CD4-positive, CD25-positive, alpha-beta regulatory T cell (primary cell): ENCODE measurements at regions not wholly inside any gene's neighbourhood (a gene's known extent, or its start where the extent isn't known, plus 50 kb on each side); places are given as distances from the start of the nearest gene placed in this dataset.

Experiments used
- ATAC-seq, 2 donors: fragments of 150-1000 bp; cut with Tn5 transposase; one replicate each; pipeline ENCODE4 v1.10.0; 2021; ENCODE audit warnings: low read depth in 2 of 2, moderate number of reproducible peaks in 2 of 2, moderate library complexity in 1 of 2
- DNase-seq, 3 donors: peaks; one replicate each; pipeline versions ENCODE4 v3.0.0 to v3.0.0-alpha.2; 2012 to 2022; ENCODE audit warnings: mixed read lengths in 1 of 3
- H3K27ac ChIP-seq: one replicate; pipeline ENCODE4 v1.7.0; 2013; ENCODE audit warnings: mild to moderate bottlenecking, low read length; ENCODE audit not compliant: insufficient read depth, poor library complexity, severe bottlenecking
- H3K27me3 ChIP-seq: one replicate; pipeline ENCODE4 v1.7.0; 2013; ENCODE audit warnings: low read length; ENCODE audit not compliant: control insufficient read depth, insufficient read depth
- H3K36me3 ChIP-seq: one replicate; pipeline ENCODE4 v1.7.0; 2013; ENCODE audit warnings: mild to moderate bottlenecking, low read length, moderate library complexity; ENCODE audit not compliant: control insufficient read depth, insufficient read depth
- H3K4me1 ChIP-seq: 2 replicates; pipeline ENCODE4 v1.7.0; 2013; ENCODE audit warnings: mild to moderate bottlenecking, low read length; ENCODE audit not compliant: insufficient read depth, control insufficient read depth, poor library complexity, severe bottlenecking
- H3K4me3 ChIP-seq: one replicate; pipeline ENCODE4 v1.7.0; 2013; ENCODE audit warnings: low read depth, mild to moderate bottlenecking, low read length, moderate library complexity
- H3K9me3 ChIP-seq, 2 experiments: 1 replicate in 1 of 2; 2 replicates in 1 of 2; pipeline ENCODE4 v1.7.0; 2013; ENCODE audit warnings: low read length in 2 of 2, mild to moderate bottlenecking in 1 of 2, moderate library complexity in 1 of 2; ENCODE audit not compliant: control insufficient read depth in 2 of 2
- H3K27ac Mint-ChIP-seq, 3 donors: one replicate each; pipeline ENCODE4 v1.8.0; 2020 to 2022; ENCODE audit warnings: mild to moderate bottlenecking in 3 of 3, mixed read lengths in 3 of 3, moderate library complexity in 2 of 3
- H3K27me3 Mint-ChIP-seq: one replicate; pipeline ENCODE4 v1.8.0; 2022; ENCODE audit warnings: mild to moderate bottlenecking, mixed read lengths
- H3K36me3 Mint-ChIP-seq: one replicate; pipeline ENCODE4 v1.8.0; 2020; ENCODE audit warnings: mixed read lengths
- H3K4me1 Mint-ChIP-seq, 4 donors: one replicate each; pipeline ENCODE4 v1.8.0; 2020 to 2022; ENCODE audit warnings: mixed read lengths in 4 of 4, mild to moderate bottlenecking in 1 of 4
- H3K4me3 Mint-ChIP-seq, 4 donors: one replicate each; pipeline ENCODE4 v1.8.0; 2020 to 2022; ENCODE audit warnings: mild to moderate bottlenecking in 4 of 4, mixed read lengths in 4 of 4, moderate library complexity in 3 of 4
- H3K9me3 Mint-ChIP-seq, 7 donors: one replicate each; pipeline ENCODE4 v1.8.0; 2020 to 2022; ENCODE audit warnings: mixed read lengths in 7 of 7, mild to moderate bottlenecking in 3 of 7, moderate library complexity in 2 of 7

GRCh38 chr2:38509947-38510326 is 92.8 kb downstream of the HNRNPLL start:
- Mint-ChIP-seq H3K4me3 (no peak overlapping the region), H3K27ac (no peak overlapping the region), H3K27me3 (peaks cover 13% of the 10 kb centered on the region), H3K4me1 (peaks cover 0 to 6% (median 5%) of the 10 kb centered on the region in 4 donors), H3K36me3 (no peaks in the 10 kb centered on the region), H3K9me3 (peaks cover 0 to 3% (median 0%) of the 10 kb centered on the region in 7 donors)
- Histone ChIP-seq H3K27ac (no peak overlapping the region), H3K9me3 (peaks cover 0 to 3% of the 10 kb centered on the region in 2 experiments), H3K4me3 (no peak overlapping the region), H3K36me3 (no peaks in the 10 kb centered on the region), H3K27me3 (peaks cover 2% of the 10 kb centered on the region), H3K4me1 (peaks cover 5% of the 10 kb centered on the region)
- DNase-seq (no peak), ATAC-seq (no peak)

GRCh38 chr2:38509314-38509946 is 93.3 kb downstream of the HNRNPLL start:
- H3K4me1 Mint-ChIP-seq = peaks cover 0 to 6% (median 5%) of the 10 kb centered on the region in 4 donors
- peaks cover 5% of the 10 kb centered on the region for H3K4me1 ChIP-seq
- no peaks in the 10 kb centered on the region for H3K36me3 Mint-ChIP-seq
- H3K9me3 Mint-ChIP-seq = peaks cover 0 to 3% (median 0%) of the 10 kb centered on the region in 7 donors
- peaks cover 0 to 3% of the 10 kb centered on the region in 2 experiments for H3K9me3 ChIP-seq
- H3K27ac Mint-ChIP-seq = no peak overlapping the region
- no peaks in the 10 kb centered on the region for H3K36me3 ChIP-seq
- no peak for ATAC-seq
- peaks cover 2% of the 10 kb centered on the region for H3K27me3 ChIP-seq
- H3K27ac ChIP-seq = no peak overlapping the region
- no peak overlapping the region for H3K4me3 Mint-ChIP-seq
- peaks cover 15% of the 10 kb centered on the region for H3K27me3 Mint-ChIP-seq
- no peak overlapping the region for H3K4me3 ChIP-seq
- no peak for DNase-seq

GRCh38 chr2:38508311-38509039 is 94.3 kb downstream of the HNRNPLL start:
- Mint-ChIP-seq H3K27ac (peak overlapping the region in 1 of 3 donors; percentile 16), H3K4me3 (no peak overlapping the region)

GRCh38 chr2:38507712-38508111 is 95.0 kb downstream of the HNRNPLL start:
- Histone ChIP-seq H3K27ac (no peak overlapping the region), H3K36me3 (no peaks in the 10 kb centered on the region), H3K4me3 (no peak overlapping the region), H3K4me1 (peaks cover 5% of the 10 kb centered on the region), H3K9me3 (peaks cover 0 to 3% of the 10 kb centered on the region in 2 experiments), H3K27me3 (peaks cover 4% of the 10 kb centered on the region)
- no peaks in the 10 kb centered on the region for H3K36me3 Mint-ChIP-seq
- DNase-seq = no peak
- no peak overlapping the region for H3K27ac Mint-ChIP-seq
- H3K4me3 Mint-ChIP-seq = no peak overlapping the region
- peaks cover 0 to 3% (median 0%) of the 10 kb centered on the region in 7 donors for H3K9me3 Mint-ChIP-seq
- ATAC-seq = no peak
- H3K4me1 Mint-ChIP-seq = peaks cover 0 to 6% (median 5%) of the 10 kb centered on the region in 4 donors
- peaks cover 20% of the 10 kb centered on the region for H3K27me3 Mint-ChIP-seq

More at GRCh38 chr2:38508311-38509039, 94.3 kb downstream of the HNRNPLL start:
- Mint-ChIP-seq H3K36me3 (no peaks in the 10 kb centered on the region), H3K4me1 (peaks cover 0 to 6% (median 5%) of the 10 kb centered on the region in 4 donors), H3K27me3 (peaks cover 20% of the 10 kb centered on the region), H3K9me3 (peaks cover 0 to 3% (median 0%) of the 10 kb centered on the region in 7 donors)
- Histone ChIP-seq H3K36me3 (no peaks in the 10 kb centered on the region), H3K4me3 (no peak overlapping the region), H3K4me1 (peaks cover 5% of the 10 kb centered on the region), H3K27me3 (peaks cover 4% of the 10 kb centered on the region), H3K9me3 (peaks cover 0 to 3% of the 10 kb centered on the region in 2 experiments), H3K27ac (no peak overlapping the region)
- DNase-seq = peak; percentile 56 to 87 (median 63)
- peak; percentile 58 to 66 for ATAC-seq

GRCh38 chr2:38505779-38506178 is 96.9 kb downstream of the HNRNPLL start:
- Histone ChIP-seq H3K27me3 (peaks cover 7% of the 10 kb centered on the region), H3K27ac (no peak overlapping the region), H3K9me3 (peaks cover 0 to 3% of the 10 kb centered on the region in 2 experiments), H3K4me1 (peaks cover 5% of the 10 kb centered on the region), H3K4me3 (no peak overlapping the region), H3K36me3 (no peaks in the 10 kb centered on the region)
- Mint-ChIP-seq H3K4me3 (no peak overlapping the region), H3K36me3 (no peaks in the 10 kb centered on the region), H3K27me3 (peaks cover 25% of the 10 kb centered on the region), H3K9me3 (peaks cover 0 to 5% (median 3%) of the 10 kb centered on the region in 7 donors), H3K4me1 (peaks cover 0 to 6% (median 5%) of the 10 kb centered on the region in 4 donors), H3K27ac (no peak overlapping the region)
- DNase-seq (no peak), ATAC-seq (no peak)

- H3K4me1 Mint-ChIP-seq = peaks cover 0 to 6% (median 5%) of the 10 kb centered on the region in 4 donors
- peaks cover 7% of the 10 kb centered on the region for H3K27me3 ChIP-seq
- H3K9me3 Mint-ChIP-seq = peaks cover 0 to 5% (median 3%) of the 10 kb centered on the region in 7 donors
- no peak overlapping the region for H3K4me3 ChIP-seq
- no peak overlapping the region for H3K27ac Mint-ChIP-seq
- peaks cover 0 to 3% of the 10 kb centered on the region in 2 experiments for H3K9me3 ChIP-seq
- no peak overlapping the region for H3K4me3 Mint-ChIP-seq
- H3K36me3 ChIP-seq = no peaks in the 10 kb centered on the region
- ATAC-seq (no peak), DNase-seq (no peak)
- H3K4me1 ChIP-seq = peaks cover 5% of the 10 kb centered on the region
- no peaks in the 10 kb centered on the region for H3K36me3 Mint-ChIP-seq
- no peak overlapping the region for H3K27ac ChIP-seq
- peaks cover 25% of the 10 kb centered on the region for H3K27me3 Mint-ChIP-seq
Observed at GRCh38 chr2:38504169-38504568, 98.6 kb downstream of the HNRNPLL start.

- Histone ChIP-seq H3K4me3 (no peak overlapping the region), H3K4me1 (no peaks in the 10 kb centered on the region), H3K9me3 (peaks cover 0 to 3% of the 10 kb centered on the region in 2 experiments), H3K36me3 (no peaks in the 10 kb centered on the region), H3K27ac (no peak overlapping the region), H3K27me3 (peaks cover 7% of the 10 kb centered on the region)
- ATAC-seq (no peak), DNase-seq (no peak)
- peaks cover 0 to 2% (median 0%) of the 10 kb centered on the region in 4 donors for H3K4me1 Mint-ChIP-seq
- H3K9me3 Mint-ChIP-seq = peaks cover 0 to 5% (median 3%) of the 10 kb centered on the region in 7 donors
- H3K36me3 Mint-ChIP-seq = no peaks in the 10 kb centered on the region
- peaks cover 24% of the 10 kb centered on the region for H3K27me3 Mint-ChIP-seq
- no peak overlapping the region for H3K27ac Mint-ChIP-seq
- no peak overlapping the region for H3K4me3 Mint-ChIP-seq
Observed at GRCh38 chr2:38502107-38502506, 100.6 kb downstream of the HNRNPLL start.
